C4-2B (cell line): ENCODE measurements at regions not wholly inside any gene's neighbourhood (a gene's known extent, or its start where the extent isn't known, plus 50 kb on each side); places are given as distances from the start of the nearest gene placed in this dataset.
"Not testable (repeated sequence)": the region's sequence is repeated elsewhere in the genome, so short reads cannot be mapped to it uniquely, and the experiment has no call there.

Experiments
- H3K27ac ChIP-seq: fragments of 450-650 bp; 2 replicates; pipeline ENCODE4 v1.5.1; 2017
- ZFX ChIP-seq: fragments of 450-650 bp; IDR thresholded peaks from 2 replicates; pipeline ENCODE4 v1.6.1; 2017
- TF ChIP-seq, protein P1 (sequence below): fragments of 450-650 bp; conservative IDR thresholded peaks from 2 replicates; pipeline ENCODE4 v1.5.1; 2017; ENCODE audit warnings: mild to moderate bottlenecking

DNA sequence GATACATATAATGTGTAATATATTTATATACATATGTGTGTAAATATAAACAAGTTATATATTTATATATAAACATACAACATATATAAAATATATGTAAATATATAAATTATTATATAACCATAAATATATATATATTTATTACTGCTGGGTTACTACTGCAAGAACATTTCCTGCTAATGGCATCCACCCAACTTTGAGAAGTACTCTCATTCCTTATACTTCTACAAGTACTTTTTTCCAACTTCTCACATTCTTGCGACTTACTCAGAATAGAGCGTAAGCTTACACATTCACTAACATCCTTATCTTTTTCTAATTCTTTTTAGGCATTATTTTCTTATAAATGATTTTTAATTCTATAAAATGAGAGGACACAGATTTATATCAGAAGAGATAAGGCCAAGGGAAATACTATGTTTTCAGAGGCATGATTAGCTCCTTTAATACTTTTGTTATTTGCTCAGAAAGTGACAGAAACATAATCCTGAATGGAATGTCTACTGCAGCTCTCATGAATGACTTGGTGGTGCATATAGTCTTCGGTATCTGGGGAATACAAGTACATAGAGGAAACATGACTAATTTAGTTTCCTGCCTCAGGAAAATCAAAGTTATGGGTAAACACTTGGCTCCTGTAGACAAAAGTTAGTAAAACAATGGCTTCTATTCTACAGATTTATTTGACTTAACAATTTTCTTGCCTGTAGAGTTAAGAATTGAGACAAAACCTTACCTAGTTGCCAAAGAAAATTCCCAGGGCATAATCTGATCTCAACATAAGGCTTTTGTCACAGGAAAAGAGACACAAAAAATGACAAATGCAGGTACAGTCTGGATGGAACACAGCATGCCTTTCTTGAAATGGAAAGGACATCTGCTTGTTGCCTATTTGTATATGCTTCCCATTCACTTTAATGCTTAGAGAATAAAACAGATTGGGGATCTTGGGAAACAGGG, 453.9 kb downstream of the SQOR start:
- TF ChIP-seq, protein P1, sequence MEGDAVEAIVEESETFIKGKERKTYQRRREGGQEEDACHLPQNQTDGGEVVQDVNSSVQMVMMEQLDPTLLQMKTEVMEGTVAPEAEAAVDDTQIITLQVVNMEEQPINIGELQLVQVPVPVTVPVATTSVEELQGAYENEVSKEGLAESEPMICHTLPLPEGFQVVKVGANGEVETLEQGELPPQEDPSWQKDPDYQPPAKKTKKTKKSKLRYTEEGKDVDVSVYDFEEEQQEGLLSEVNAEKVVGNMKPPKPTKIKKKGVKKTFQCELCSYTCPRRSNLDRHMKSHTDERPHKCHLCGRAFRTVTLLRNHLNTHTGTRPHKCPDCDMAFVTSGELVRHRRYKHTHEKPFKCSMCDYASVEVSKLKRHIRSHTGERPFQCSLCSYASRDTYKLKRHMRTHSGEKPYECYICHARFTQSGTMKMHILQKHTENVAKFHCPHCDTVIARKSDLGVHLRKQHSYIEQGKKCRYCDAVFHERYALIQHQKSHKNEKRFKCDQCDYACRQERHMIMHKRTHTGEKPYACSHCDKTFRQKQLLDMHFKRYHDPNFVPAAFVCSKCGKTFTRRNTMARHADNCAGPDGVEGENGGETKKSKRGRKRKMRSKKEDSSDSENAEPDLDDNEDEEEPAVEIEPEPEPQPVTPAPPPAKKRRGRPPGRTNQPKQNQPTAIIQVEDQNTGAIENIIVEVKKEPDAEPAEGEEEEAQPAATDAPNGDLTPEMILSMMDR: no peak
- no peak for TF ChIP-seq ZFX
- no peak overlapping the region for H3K27ac ChIP-seq

DNA sequence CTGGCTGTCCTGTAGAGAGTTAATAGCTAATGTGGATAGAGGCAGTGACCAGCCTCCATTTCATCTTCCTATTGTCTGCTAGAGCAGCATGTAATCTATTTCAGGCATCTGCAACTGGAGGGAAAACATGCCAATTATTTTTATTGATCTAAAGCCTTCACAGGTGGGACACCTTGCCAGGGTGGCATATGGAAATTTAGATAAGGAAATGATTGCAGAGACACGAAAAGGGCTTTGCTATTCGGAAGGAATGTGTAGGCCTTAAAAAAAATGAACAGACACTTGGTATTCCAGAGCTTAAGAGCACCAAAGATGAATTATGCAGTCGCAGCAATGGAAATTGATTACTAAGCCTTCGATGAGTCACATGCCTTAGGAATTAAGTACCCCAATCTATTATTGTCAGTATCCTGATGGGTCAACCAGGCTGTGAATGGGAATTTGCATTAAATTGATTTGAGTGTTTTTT, 454.7 kb downstream of the SQOR start:
- no peak overlapping the region for H3K27ac ChIP-seq
- TF ChIP-seq, protein P1: no peak
- no peak for TF ChIP-seq ZFX

DNA sequence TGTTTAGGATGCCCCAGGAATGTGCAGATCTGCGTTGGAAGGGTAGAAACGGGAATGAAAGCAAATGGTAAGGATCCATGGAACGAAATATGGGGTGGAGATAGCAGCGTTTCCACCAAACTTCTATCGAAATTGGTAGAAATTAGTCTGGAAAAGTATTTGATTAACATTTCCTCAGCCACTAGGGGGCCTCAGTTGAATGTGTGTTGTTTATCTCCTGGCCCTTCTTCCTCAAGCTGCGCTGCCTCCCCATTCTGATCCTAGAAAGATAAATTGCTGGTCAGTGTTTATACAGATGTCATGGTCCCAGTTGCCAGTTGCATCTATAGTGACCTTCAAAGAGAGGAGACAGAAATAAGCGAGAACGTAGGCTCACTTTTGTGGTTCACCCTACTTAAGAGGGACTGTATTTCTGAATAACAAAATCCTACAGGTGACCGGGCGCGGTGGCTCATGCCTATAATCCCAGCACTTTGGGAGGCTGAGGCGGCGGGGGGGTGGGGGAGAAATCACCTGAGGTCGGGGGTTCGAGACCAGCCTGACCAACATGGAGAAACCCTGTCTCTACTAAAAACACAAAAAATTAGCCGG, 457.1 kb downstream of the SQOR start:
- no peak overlapping the region for H3K27ac ChIP-seq
- no peak for TF ChIP-seq ZFX
- TF ChIP-seq, protein P1: peak; percentile 84

DNA sequence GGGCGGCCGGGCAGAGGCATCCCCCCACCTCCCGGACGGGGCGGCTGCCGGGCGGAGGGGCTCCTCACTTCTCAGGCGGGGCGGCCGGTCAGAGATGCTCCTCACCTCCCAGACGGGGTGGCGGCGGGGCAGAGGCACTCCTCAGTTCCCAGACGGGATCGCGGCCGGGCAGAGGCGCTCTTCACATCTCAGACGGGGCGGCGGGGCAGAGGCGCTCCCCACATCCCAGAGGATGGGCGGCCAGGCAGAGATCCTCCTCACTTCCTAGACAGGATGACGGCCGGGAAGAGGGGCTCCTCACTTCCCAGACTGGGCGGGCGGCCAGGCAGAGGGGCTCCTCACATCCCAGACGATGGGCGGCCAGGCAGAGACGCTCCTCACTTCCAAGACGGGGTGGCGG, 463.2 kb downstream of the SQOR start:
- H3K27ac ChIP-seq: not testable (repeated sequence)

DNA sequence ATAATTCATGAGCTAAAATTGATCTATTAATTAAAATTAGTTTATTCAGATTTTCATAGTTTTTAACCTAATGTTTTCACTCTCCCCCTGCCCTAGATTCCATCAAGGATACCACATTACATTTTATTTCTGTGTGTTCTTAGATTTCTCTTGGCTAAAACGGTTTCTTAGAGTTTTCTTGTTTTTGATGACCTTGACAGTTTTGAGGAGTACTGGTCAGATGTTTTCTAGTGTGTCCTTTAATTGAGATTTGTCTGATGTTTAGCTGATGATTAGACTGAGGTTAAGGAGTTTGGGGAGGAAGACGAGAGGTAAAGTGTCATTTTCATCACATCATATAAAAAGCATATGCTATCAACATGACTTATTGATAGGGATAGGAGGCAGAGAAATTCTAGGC, 475.9 kb downstream of the SQOR start:
- no peak overlapping the region for H3K27ac ChIP-seq
- no peak for TF ChIP-seq ZFX
- TF ChIP-seq, protein P1: no peak

DNA sequence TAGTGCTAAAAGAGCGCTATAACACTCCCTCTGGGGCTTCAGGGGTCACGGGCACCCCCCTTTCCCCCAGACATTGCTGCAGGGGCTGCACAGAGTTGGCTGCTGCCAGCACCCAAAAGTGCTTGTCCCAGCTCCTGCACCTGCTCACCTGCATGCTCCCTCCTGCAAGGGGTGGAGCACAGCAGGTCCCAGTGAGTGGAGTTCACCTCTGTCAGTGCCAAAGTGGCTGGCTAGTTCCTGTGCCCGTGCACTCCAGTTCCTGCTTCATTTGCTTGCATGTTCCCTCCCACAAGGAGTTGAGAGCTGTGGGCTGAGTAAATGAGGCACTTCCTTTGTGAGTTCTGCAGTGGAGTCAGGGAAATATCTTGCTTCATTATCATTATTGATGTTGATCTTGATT, 476.9 kb downstream of the SQOR start:
- H3K27ac ChIP-seq: no peak overlapping the region
- TF ChIP-seq ZFX: no peak
- TF ChIP-seq, protein P1: no peak

DNA sequence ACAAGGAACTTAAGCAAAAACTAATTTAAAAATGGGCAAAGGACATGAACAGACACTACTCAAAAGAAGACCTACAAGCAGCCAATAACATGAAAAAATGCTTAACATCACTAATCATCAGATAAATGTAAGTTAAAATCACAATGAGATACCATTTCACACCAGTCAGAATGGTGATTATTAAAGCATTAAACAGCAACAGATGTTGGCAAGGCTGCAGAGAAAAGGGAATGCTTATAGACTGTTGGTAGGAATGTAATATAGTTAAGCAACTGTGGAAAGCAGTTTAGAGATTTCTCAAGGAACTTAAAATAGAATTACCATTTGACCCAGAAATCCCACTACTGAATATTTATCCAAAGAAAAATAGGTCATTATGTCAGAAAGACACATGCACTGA, 482.2 kb downstream of the SQOR start:
- H3K27ac ChIP-seq: no peak overlapping the region
- TF ChIP-seq ZFX: no peak
- TF ChIP-seq, protein P1: no peak
